ENCODE measurements at regions not wholly inside any gene's neighbourhood (a gene's known extent, or its start where the extent isn't known, plus 50 kb on each side); places are given as distances from the start of the nearest gene placed in this dataset.

DNA sequence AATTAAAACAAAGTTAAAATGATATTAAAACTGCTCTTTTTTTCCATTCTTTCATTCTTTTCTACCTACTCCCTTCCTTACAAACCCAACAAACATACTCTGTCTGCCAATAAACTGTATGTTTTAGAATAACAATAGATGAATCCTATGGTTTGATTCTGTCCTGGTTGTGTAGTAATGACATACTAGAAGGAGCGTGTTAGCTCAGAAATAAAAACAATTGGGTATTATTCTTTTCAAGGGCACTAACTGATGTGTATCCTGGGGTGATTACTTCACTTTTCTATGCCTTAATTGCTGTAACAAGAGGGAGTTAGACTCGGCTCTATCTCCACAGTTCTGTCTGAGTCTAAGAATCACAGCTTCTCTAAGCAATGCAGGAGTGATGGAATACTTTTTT, 194.4 kb downstream of the GIPC2 start:
- peaks cover 0 to 3% (median 0%) of the 10 kb centered on the region in 3 donors for H3K27me3 ChIP-seq (ENCODE audit: insufficient read depth in 3 of 3, low read length in 2 of 3)
- 48 to 52% (median 50%) methylated on average over 2 of the region's 2 CpGs for WGBS, 3 donors
- ATAC-seq, result no peak
- intact Hi-C loops (cut with DNase I), result no loop called here
- H3K27ac ChIP-seq, result no peak overlapping the region
- H3K36me3 ChIP-seq (ENCODE audit: insufficient read depth in 1 of 2, low read depth in 1 of 2), result no peaks in the 10 kb centered on the region
- no peak for DNase-seq
- H3K4me3 ChIP-seq, result no peak overlapping the region
- no peaks in the 10 kb centered on the region for H3K4me1 ChIP-seq
- no peaks in the 10 kb centered on the region for H3K9me3 ChIP-seq
- TF ChIP-seq, protein P1, sequence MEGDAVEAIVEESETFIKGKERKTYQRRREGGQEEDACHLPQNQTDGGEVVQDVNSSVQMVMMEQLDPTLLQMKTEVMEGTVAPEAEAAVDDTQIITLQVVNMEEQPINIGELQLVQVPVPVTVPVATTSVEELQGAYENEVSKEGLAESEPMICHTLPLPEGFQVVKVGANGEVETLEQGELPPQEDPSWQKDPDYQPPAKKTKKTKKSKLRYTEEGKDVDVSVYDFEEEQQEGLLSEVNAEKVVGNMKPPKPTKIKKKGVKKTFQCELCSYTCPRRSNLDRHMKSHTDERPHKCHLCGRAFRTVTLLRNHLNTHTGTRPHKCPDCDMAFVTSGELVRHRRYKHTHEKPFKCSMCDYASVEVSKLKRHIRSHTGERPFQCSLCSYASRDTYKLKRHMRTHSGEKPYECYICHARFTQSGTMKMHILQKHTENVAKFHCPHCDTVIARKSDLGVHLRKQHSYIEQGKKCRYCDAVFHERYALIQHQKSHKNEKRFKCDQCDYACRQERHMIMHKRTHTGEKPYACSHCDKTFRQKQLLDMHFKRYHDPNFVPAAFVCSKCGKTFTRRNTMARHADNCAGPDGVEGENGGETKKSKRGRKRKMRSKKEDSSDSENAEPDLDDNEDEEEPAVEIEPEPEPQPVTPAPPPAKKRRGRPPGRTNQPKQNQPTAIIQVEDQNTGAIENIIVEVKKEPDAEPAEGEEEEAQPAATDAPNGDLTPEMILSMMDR (IDR thresholded peaks at IDR 0.05), result no peak

DNA sequence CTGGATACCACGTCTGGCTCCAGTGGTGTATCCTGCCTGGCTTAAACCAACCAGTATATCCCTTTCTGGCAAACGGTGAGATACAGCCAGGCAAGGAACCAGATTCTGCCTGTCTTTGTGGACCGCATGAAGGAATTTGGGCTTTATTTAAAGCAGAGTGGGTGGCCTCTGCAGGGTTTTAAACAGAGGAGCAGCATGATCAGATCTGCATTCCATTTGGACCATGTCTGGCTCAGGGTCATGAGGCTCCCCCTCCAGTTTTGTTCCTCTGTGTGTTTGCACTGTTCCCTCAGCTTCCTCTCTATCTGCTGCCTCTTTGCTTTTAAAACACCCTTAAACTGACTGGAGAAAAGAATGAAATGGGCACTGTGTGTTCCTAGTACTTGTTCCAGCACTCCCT, 195.0 kb downstream of the GIPC2 start:
- Histone ChIP-seq H3K9me3 (no peaks in the 10 kb centered on the region), H3K36me3 (ENCODE audit: insufficient read depth in 1 of 2, low read depth in 1 of 2) (no peaks in the 10 kb centered on the region), H3K4me3 (no peak overlapping the region), H3K4me1 (no peaks in the 10 kb centered on the region), H3K27ac (no peak overlapping the region), H3K27me3 (ENCODE audit: insufficient read depth in 3 of 3, low read length in 2 of 3) (peaks cover 0 to 3% (median 0%) of the 10 kb centered on the region in 3 donors)
- DNase-seq, result no peak
- TF ChIP-seq, protein P1 (IDR thresholded peaks at IDR 0.05), result no peak
- intact Hi-C loops (cut with DNase I), result no loop called here
- WGBS, 3 donors, result 14 to 22% (median 19%) methylated on average over 3 of the region's 3 CpGs
- no peak for ATAC-seq

DNA sequence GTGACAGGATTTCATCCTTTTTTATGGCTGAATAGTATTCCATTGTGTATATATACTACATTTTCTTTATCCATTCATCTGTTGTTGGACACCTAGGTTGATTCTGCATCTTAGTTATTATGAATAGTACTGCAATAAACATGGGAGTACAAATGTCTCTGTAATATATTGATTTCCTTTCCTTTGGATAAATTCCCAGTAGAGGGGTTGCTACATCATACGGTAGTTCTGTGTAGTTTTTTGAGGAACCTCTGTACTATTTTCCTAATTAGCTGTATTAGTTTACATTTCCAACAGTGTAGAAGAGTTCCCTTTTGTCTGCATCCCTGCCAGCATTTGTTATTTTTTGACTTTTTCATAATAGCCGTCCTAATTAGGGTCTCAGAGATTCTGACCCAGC, 201.3 kb downstream of the GIPC2 start:
- H3K27ac ChIP-seq, result no peak overlapping the region
- no peaks in the 10 kb centered on the region for H3K4me1 ChIP-seq
- DNase-seq (no peak), ATAC-seq (no peak)
- peaks cover 0 to 3% (median 0%) of the 10 kb centered on the region in 3 donors for H3K27me3 ChIP-seq (ENCODE audit: insufficient read depth in 3 of 3, low read length in 2 of 3)
- no peaks in the 10 kb centered on the region for H3K36me3 ChIP-seq (ENCODE audit: insufficient read depth in 1 of 2, low read depth in 1 of 2)
- intact Hi-C loops (cut with DNase I), result no loop called here
- TF ChIP-seq, protein P1 (IDR thresholded peaks at IDR 0.05), result no peak
- no peaks in the 10 kb centered on the region for H3K9me3 ChIP-seq
- WGBS, 3 donors, result 63 to 85% (median 67%) methylated on average over 2 of the region's 2 CpGs
- H3K4me3 ChIP-seq, result no peak overlapping the region

DNA sequence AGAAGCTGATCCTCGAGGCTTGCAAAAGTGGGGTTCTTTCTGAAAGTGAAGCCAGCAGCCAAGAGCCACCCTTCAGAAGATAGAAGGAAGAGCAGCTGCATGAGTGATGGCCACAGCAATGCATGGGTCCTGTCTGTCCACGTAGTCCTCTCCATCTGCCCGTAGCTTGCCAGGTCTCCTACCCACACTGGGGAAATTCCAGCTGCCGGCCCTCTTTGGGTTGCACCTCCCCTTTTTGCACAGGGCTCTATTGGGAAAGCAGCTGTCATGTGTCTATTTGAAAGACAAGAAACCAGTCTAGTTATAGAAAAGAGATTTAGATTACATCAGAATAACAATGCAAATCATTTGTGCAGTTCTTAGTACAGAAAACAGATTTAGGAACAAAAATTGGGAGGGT, 204.4 kb downstream of the GIPC2 start:
- Histone ChIP-seq H3K27ac (no peak overlapping the region), H3K4me1 (no peaks in the 10 kb centered on the region), H3K36me3 (ENCODE audit: insufficient read depth in 1 of 2, low read depth in 1 of 2) (no peaks in the 10 kb centered on the region), H3K27me3 (ENCODE audit: insufficient read depth in 3 of 3, low read length in 2 of 3) (no peaks in the 10 kb centered on the region), H3K9me3 (no peaks in the 10 kb centered on the region), H3K4me3 (no peak overlapping the region)
- DNase-seq (no peak), ATAC-seq (no peak)
- TF ChIP-seq, protein P1 (IDR thresholded peaks at IDR 0.05), result no peak
- intact Hi-C loops (cut with DNase I), result no loop called here
- 18 to 40% (median 18%) methylated on average over 4 of the region's 4 CpGs for WGBS, 3 donors

DNA sequence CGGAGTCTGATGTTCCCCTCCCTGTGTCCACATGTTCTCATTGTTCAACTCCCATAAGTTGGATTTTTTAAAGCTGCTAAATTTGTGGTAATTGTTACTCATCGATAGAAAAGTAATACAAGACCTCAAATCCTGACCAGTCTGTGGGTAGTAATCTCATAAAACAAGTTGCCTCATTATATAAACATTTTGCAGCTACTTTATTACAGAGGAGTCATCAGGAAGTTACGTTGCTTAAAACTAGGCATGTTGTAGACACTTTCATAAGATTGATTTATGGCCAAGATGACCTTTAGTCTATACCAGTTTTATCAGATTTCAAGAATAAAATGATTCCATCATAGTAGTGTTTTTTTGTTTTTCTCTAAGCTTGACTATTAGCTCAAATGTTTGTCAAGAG, 208.8 kb downstream of the GIPC2 start:
- H3K36me3 ChIP-seq (ENCODE audit: insufficient read depth in 1 of 2, low read depth in 1 of 2), result no peaks in the 10 kb centered on the region
- H3K4me3 ChIP-seq, result no peak overlapping the region
- WGBS, 3 donors, result 82 to 89% (median 83%) methylated on average over 3 of the region's 3 CpGs
- ATAC-seq (no peak), DNase-seq (no peak)
- TF ChIP-seq, protein P1 (IDR thresholded peaks at IDR 0.05), result no peak
- H3K9me3 ChIP-seq, result no peaks in the 10 kb centered on the region
- H3K27ac ChIP-seq, result no peak overlapping the region
- intact Hi-C loops (cut with DNase I), result no loop called here
- H3K27me3 ChIP-seq (ENCODE audit: insufficient read depth in 3 of 3, low read length in 2 of 3), result no peaks in the 10 kb centered on the region
- H3K4me1 ChIP-seq, result no peaks in the 10 kb centered on the region

Data from psoas muscle (tissue), 7 donors.